Sciatic nerve (tissue), 2 donors: ENCODE measurements at regions not wholly inside any gene's neighbourhood (a gene's known extent, or its start where the extent isn't known, plus 50 kb on each side); places are given as distances from the start of the nearest gene placed in this dataset.
"Not testable (repeated sequence)": the region's sequence is repeated elsewhere in the genome, so short reads cannot be mapped to it uniquely, and the experiment has no call there.

Source experiments
- ATAC-seq: fragments of 200-7000 bp; cut with Tn5 transposase; one replicate; pipeline ENCODE4 v1.9.1; 2020; ENCODE audit warnings: mild to moderate bottlenecking, moderate library complexity
- DNase-seq: peaks from one replicate; pipeline ENCODE4 v3.0.0-alpha.2; 2020; ENCODE audit warnings: low spot score
- intact Hi-C: fragments of 100-400 bp; cut with DNase I; formaldehyde crosslinking; loops from one replicate; pipeline ENCODE4 v1.14.2; 2022
- donor health status: DM: no; HTN: no; CAD: no.
- donor health status: DM: no; HTN: no; CAD: no.

DNA sequence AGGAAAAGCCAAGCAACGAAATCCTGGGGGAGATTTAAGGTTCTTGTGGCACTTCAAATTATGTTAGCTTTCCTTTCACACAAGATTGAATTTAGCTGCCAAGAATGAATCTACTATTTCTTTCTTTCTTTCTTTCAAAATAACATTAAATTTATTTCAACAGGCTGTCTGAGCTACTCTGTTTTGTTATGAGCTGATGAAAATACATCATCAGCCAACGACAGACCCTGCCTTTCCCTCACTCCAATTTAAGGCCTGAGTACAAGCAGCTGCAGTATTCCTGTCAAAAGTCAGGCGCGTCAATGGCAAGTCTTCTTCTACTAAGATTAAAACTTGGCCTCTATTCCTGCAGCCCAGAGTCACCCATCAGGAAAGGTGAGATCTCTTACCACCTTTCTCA, 347.7 kb upstream of the FLRT2 start:
- ATAC-seq (no peak), DNase-seq (no peak)
- intact Hi-C loops, result no loop called here

DNA sequence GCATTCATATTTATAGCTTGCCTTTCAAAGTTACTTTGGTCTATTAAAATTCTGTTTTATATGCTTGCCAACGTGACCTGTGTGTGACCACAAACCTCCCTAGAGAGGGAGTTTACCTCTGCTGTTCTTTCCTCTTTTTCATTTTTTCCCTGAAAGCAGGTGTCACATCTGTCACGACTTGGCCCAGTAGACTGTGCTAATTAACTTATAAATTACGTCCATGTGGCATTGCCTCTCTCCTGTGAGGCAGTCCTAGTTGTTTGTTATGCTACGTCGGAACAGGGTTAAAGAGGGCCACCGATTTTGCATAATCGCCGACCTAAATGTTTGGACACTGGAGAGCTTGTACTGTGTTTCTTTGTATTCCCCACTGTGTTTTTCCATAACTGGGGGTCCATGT, 343.9 kb upstream of the FLRT2 start:
- intact Hi-C loops, result loop anchor here (5.0 kb wide), 1 partner anchor 434 kb away; no protein-coding TSS in a partner anchor
- no peak for DNase-seq

DNA sequence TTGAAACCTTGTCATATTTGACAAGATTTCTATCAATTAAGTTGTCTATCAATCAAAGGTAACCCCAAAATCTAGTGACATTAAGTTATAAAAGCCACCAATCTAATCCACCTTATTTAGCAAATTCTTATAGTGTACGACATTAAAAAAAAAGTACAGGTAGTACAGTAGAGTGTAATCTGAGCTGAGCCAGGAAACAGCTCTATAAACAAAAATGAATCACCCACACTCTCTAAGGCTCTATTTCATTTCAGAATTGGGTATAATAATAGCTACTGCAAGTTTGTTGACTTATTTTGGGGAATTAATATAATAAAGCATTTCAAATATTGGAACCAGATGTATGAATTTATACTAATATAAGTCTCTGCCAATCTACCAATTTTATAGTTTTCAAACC, 342.4 kb upstream of the FLRT2 start:
- intact Hi-C loops, result loop anchor here (5.0 kb wide), 1 partner anchor 435 kb away; no protein-coding TSS in a partner anchor
- ATAC-seq, result no peak
- DNase-seq, result no peak

More for the DNA sequence above, 343.9 kb upstream of the FLRT2 start:
- no peak for ATAC-seq

DNA sequence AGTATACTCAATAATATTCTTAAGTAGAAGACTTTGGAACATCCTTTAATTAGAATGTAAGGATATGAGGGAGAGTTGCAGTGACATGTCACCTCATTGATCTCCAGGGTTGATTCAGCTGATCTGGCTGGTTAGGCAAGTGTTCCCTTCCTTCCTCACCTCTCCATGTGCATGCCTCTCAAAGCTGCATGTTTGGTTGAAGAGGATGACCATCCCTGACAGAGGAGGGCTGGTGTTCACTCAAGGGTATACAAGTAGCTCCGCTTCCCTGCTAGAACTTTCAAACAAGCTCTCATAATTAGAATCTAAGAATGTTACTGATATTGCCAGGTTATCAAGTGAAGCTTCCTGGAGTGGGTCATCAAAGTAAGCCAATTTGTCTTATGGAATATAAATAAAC, 341.1 kb upstream of the FLRT2 start:
- no peak for ATAC-seq
- DNase-seq, result no peak
- intact Hi-C loops, result loop anchor here (5.0 kb wide), 1 partner anchor 437 kb away; no protein-coding TSS in a partner anchor

DNA sequence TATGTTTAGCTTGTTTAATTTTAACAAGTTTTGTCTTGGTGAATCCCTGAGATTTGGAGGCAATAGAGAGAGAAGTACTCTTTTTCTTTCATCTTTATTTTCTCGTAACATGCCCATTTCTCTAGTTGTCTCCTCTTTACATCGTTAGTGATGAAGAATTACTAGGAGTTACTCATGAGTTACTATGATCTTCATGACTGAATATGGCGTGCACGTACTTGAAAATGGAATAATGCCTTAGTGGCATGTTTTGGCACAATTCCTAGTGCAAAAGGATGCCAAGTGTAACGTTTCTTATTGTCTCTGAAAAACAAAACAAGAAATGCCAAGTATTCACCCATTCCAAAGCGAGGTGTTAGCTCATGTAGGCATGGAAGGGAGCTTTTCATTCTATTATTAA, 340.7 kb upstream of the FLRT2 start:
- DNase-seq, ATAC-seq: not testable (repeated sequence)
- intact Hi-C loops, result loop anchor here (5.0 kb wide), 1 partner anchor 437 kb away; no protein-coding TSS in a partner anchor

GRCh38 chr14:85190251-85190650, 339.7 kb upstream of the FLRT2 start:
- DNase-seq, result no peak
- ATAC-seq, result no peak
- intact Hi-C loops, result no loop called here

DNA sequence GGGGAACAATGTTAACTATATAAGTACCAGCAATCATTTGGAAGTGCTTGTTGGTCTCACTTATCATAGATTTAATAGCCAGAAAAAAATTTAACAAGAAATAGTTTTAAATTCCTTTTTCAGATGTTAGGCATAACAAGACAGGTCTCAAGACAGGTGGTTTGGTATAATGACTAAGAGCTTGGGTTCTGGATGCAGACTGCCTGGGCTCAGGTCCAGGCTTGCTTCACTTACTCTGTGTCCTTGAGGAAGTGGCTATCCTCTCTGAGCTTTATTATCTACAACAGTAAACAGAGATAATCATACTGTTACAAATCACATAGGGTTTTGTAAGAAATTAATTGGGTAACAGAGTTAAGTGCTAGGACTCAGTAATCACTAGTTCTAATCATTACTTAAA, 338.0 kb upstream of the FLRT2 start:
- DNase-seq, result no peak
- intact Hi-C loops, result no loop called here
- no peak for ATAC-seq

GRCh38 chr14:85195872-85196477, 334.0 kb upstream of the FLRT2 start:
- intact Hi-C loops, result no loop called here
- DNase-seq, result no peak
- ATAC-seq, result peak; percentile 32

- intact Hi-C loops, result no loop called here
- no peak for DNase-seq
- no peak for ATAC-seq
These were observed 331.9 kb upstream of the FLRT2 start for GRCh38 chr14:85198001-85198400.

DNA sequence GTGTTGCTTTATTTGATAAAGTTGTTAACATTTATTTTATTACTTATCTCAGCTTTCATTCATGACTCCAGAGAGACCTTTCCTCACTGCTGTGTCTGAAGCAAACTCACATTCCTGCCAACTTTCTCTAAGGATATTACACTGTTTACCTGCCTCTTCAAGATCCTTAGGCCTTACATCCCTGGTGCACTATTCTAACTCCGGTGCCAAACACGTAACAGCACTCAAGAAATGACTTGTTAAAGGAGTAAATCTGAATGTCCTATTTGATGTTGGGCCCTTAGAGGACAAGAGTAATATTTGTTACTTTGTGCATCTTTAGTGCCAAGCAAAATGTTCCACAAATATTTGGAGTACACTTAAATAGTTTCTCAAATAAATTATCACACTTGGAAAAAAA, 324.1 kb upstream of the FLRT2 start:
- intact Hi-C loops, result no loop called here
- ATAC-seq, result no peak
- no peak for DNase-seq

- DNase-seq, result no peak
- no peak for ATAC-seq
- intact Hi-C loops, result no loop called here
These were observed 315.5 kb upstream of the FLRT2 start for GRCh38 chr14:85214471-85214870.

GRCh38 chr14:85217412-85217811, 312.5 kb upstream of the FLRT2 start:
- ATAC-seq (no peak), DNase-seq (no peak)
- intact Hi-C loops, result no loop called here

DNA sequence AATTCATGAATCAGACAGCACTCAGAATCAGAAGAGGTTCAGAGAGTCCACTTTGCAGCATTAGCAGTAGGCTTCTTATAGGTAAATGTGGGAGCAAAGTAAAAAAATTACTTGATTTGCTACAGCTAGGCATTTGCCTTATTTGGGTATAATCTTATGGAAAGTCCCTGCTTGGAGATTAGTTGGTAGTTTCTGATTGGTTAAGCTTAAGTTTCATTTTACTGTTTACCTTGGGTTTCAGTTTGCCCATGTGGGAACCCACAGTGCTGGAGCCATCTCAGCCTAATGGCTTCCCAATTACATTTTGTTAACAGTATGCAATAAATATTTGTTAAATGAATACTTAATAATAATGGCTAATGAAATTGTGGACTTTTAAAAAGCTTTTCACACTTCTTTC, 311.0 kb upstream of the FLRT2 start:
- ATAC-seq, result no peak
- DNase-seq, result no peak
- intact Hi-C loops, result no loop called here

GRCh38 chr14:85221832-85222231, 308.1 kb upstream of the FLRT2 start:
- intact Hi-C loops, result no loop called here
- DNase-seq (no peak), ATAC-seq (no peak)

DNA sequence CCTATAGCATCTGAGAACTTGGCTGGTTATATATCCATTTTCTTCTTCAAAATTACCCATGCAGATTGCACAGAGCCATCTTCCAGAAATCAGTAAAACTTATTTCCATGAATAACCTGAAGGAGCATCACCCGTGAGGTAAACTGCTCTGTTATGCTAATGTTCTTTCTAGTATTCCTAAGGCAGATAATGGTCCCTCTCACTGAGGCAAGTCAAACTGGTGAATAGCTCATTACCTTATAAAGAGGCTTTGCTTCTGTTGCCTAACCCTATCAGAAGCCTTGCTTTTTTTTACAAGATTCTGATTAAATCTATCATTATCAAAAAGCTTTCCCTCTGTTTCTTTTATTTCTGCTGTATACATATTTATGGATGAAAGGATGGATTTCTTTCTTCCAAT, 307.6 kb upstream of the FLRT2 start:
- intact Hi-C loops, result no loop called here
- no peak for DNase-seq
- no peak for ATAC-seq

DNA sequence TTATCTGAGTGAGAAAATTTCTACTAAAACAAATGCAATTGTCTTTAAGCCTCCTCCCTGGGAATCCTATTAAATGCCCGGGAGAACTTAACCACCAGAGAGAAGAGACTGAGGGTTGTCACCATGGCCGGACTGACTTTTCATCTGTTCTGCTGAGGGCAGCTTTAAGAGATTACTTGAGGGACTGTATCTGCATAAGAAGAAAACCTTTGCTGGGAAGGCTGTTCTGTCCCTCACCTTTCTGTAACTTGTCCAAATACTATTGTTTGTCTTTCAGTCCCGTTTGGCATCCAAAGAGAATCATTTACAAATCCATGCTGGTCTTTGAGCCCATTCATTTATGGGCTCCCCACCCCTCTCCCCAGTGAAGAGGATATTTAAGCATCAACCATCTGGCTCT, 306.3 kb upstream of the FLRT2 start:
- no peak for ATAC-seq
- intact Hi-C loops, result no loop called here
- DNase-seq, result no peak

GRCh38 chr14:85224241-85224640, 305.7 kb upstream of the FLRT2 start:
- intact Hi-C loops, result no loop called here
- DNase-seq, result no peak
- ATAC-seq, result no peak

GRCh38 chr14:85233756-85234155, 296.2 kb upstream of the FLRT2 start:
- ATAC-seq (no peak), DNase-seq (no peak)
- intact Hi-C loops, result no loop called here

DNA sequence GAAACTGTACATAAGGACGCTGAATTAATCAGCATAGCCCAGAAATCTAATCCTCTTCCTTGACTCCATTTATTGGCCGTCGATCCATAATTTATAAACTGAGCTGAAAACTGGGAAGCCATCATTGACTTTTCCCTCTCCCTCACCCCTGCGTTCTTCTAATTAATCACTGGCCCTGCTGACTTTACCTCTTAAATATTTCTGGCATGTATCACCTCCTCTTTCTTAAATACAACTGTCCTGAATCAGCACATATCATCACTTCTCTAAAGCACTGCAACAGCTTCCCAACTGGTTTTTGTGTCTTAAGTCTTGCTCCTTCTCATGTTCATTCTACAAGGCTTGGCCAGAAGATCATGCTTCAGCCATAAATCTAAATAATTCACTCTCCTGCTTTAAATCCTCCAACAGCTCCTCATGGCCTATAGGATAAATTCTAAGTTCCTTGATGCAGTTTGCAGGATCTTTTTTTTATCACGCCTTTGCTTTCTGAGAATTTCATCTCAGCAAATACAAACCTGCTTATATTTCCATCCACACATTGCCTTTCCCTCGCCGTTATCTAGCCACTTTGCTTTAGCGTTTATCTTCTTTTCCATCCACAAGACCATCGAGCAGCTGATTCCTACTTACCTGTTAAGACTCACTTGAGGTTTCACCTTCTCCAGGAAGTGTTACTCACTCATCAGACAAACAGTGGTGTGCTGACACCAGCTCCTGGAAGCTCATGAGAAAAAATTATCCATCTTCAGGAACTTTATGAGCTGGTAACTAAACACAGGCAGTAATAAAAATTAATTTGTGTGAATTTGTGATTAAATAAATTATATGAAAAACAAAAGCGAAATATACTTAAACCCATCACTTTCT, 295.6 kb upstream of the FLRT2 start:
- DNase-seq (no peak), ATAC-seq (no peak)
- intact Hi-C loops, result no loop called here

DNA sequence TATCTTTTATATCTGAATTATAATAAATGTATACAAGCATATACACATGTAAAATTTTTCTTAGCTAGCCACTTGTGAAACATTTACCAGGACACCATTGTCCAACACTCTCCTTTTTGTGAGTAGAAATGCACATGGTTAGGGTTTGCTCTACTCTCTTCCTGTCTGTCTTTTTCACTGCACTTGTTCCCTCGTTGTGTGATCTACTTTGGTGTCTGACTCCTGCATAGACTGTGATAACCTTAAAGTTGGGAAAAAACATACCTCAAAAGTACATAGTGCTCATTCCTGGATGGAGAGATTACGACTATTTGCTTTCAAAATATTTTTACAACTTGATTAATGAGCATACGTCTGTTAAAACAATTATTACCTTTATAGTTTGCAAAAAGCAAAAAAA, 294.1 kb upstream of the FLRT2 start:
- intact Hi-C loops, result no loop called here
- DNase-seq (no peak), ATAC-seq (peak; percentile 39)

GRCh38 chr14:85236296-85236695, 293.6 kb upstream of the FLRT2 start:
- intact Hi-C loops, result no loop called here
- ATAC-seq (peak; percentile 25), DNase-seq (no peak)
